EH (cell line): ENCODE measurements at regions not wholly inside any gene's neighbourhood (a gene's known extent, or its start where the extent isn't known, plus 50 kb on each side); places are given as distances from the start of the nearest gene placed in this dataset.
"Not testable (repeated sequence)": the region's sequence is repeated elsewhere in the genome, so short reads cannot be mapped to it uniquely, and the experiment has no call there.

Source experiments
- DNase-seq: peaks from one replicate; pipeline ENCODE4 v3.0.0-alpha.2; 2015; ENCODE audit warnings: low read depth

DNA sequence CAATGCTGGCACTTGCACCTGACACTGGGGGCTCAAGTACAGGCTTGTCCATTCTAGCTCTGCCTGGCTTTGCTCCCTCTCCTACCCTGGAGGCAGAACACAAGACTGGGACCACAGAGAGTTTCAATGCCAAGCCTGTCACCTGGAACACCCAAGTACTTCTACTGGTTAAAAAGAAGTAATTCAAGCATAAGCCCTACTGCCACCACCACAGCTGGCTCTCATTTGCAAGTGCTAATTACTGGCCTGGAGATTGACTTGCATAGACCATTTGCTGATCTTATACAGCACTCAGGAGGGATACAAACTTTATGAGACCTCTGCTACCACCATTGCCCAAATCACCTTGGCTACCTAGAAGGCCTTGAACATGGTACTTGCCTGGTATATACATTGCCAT lies 1550.9 kb downstream of the C4orf33 start:
- no peak for DNase-seq

DNA sequence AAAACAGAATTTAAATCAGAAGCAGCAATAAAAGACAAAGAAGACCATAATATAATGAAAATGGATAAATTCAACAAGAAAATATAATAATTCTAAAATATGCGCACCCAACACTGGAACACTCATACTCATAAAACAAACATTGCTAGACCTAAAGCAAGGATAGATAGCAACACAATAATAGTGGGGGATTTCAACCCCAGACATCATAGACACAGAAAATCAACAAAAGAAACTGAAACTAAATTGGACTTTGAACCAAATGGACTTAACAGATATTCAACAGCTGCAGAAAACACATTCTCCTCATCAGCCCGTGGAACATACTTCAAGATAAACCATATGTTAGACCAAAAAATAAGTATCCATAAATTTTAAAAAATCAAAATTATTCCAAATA lies 1552.6 kb downstream of the C4orf33 start:
- DNase-seq: no peak

DNA sequence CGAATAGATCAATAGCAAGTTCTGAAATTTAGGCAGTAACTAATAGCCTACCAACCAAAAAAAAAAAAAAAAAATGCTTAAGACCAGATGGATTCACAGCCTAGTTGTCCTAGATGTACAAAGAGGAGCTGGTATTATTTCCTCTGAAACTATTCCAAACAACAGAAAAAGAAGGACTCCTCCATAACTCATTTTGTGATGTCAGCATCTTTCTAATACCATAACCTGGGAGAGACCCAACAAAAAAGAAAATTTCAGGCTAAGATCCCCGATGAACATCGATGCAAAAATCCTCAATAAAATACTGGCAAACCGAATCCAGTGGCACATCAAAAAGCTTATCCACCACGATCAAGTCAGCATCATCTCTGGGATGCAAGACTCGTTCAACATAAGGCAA lies 1557.9 kb downstream of the C4orf33 start:
- DNase-seq: no peak

DNA sequence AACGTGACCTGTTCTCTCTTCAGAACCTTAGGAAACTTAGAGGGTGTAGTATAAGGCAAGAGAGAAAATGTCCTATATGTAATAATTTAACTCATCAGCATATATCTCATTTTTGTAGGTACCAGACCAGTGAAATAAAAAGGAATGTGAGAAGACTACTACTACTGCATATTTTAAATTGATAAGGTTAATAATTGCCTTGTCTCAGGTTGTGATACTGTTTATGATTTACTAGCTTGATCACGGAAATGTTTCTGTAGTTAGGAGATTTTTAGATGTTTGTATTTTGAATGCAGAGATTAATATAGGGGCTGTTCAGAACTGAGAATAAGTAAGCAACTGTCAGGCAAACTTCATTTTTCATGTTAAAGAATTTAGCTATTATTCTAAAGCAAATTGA lies 1563.4 kb downstream of the C4orf33 start:
- no peak for DNase-seq

DNA sequence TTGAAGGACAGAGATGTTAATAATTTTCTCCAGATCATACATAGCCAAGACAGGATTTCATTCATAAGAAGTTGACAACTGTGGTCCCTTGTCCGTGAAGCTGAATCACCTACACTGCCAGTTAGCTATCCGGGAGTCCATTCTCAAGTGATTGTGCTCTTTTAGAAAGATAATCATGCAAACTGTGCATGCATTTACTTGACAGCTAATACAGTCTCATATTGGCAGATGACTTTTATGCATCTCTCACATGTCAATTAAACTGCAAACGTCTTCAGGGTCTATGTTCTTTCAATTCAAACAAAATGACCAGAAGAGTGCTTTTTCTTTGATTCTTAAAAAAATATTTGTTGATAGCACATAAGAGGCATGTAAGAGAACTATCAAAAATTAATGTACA lies 1572.9 kb downstream of the C4orf33 start:
- no peak for DNase-seq

GRCh38 chr4:130675266-130675665 lies 1579.3 kb downstream of the C4orf33 start:
- DNase-seq: no peak

GRCh38 chr4:130689181-130689580 lies 1593.2 kb downstream of the C4orf33 start:
- no peak for DNase-seq

- no peak for DNase-seq
These were observed 1602.3 kb downstream of the C4orf33 start for GRCh38 chr4:130698251-130698650.

DNA sequence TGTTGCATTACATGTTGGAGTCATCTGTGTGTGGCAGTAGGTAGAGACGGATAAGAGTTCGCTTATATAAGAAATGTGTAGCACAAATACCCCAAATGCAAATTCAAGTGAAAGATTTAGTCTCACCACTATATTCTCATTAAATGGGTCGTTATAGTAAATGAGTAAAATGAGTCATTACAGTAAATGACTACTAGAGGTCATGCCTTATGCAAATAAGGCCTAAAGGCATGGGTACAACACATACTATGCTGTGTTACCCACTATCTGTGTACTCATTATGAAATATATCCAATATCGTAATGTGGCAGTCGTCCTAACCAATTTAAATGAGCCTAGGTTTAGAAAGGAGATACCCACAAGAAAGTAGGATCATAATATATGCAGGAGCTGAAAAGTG lies 1603.1 kb downstream of the C4orf33 start:
- no peak for DNase-seq

GRCh38 chr4:130703211-130703935 lies 1607.4 kb downstream of the C4orf33 start:
- DNase-seq: no peak

GRCh38 chr4:130705023-130705422 lies 1609.1 kb downstream of the C4orf33 start:
- DNase-seq: no peak

GRCh38 chr4:130712038-130712437 lies 1616.1 kb downstream of the C4orf33 start:
- DNase-seq: no peak

DNA sequence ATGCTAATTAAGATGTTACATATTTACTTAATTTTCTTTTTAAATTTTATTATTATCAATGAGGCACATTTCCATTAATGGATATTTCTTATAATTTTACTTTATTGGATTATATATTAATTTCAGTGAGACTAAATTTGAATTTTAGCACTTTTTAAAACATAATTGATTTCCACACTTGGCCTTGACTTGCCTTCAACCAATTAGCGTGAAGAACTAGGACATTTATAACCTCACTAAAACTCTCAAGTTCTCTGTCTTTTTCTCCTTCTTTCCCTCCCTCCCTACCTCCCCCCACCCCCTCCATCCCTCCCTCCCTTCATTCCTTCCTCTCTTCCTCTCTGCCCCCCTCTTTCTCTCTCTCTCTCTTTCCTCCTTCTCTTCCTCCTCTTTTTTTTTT lies 1618.1 kb downstream of the C4orf33 start:
- DNase-seq: no peak

- DNase-seq: no peak
These were observed 1626.4 kb downstream of the C4orf33 start for GRCh38 chr4:130722361-130722760.

GRCh38 chr4:130736436-130737185 lies 1640.7 kb downstream of the C4orf33 start:
- DNase-seq: no peak

DNA sequence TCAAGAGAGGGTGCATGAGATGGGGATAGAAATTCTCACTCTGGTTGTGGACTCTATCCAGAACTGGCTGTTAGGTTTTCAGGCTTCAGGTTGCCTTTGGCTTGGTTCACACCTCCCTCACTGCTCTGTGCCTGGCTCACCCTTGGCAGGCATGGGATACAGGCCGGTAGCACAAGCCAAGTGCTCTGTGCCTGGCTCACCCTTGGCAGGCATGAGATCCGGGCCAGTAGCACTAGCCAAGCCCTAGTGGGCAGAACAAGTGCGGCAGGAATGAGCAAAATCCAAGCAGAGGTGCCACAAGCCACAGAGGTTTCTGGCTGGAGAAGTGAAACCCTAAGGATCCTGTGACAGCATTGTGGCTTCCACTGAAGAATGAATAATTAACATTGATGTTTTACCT lies 1642.3 kb downstream of the C4orf33 start:
- no peak for DNase-seq

- no peak for DNase-seq
These were observed 1651.9 kb downstream of the C4orf33 start for GRCh38 chr4:130747842-130748241.

DNA sequence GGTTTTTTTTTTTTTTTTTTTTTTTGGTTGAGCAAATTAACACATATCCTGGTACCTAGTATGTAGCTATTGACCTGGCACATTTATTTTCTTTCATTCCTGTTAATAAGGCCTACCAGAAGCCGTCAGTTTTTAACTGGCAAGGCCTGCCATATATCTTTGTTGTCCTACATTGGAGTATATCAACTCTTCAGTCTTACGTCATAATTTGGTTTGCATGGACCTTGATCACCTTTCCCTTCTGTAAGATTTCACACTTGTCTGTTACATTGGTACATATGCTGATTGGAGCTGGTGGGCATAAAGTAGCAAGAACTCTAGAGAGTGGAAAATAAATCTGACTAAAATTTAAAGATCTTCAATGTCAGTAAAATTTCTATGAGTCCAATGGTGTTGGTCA lies 1658.0 kb downstream of the C4orf33 start:
- DNase-seq: no peak

DNA sequence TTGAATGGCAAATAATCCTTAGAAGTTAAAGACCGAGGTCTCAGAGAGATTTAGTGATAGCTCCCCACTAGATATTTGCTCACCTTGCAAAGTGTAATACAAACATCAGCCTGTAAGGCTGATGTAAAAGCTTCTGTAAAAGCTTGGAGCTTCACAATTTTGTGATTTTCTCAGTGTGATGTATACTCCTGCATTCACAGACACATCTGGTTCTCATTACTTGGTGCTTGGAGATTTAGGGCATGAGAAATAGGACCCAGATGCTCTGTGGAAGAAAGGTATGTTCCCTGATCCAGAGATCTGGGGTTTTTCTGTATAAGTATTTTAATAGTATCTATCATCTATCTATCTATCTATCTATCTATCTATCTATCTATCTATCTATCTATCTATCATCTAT lies 1664.3 kb downstream of the C4orf33 start:
- no peak for DNase-seq

GRCh38 chr4:130767384-130767783 lies 1671.4 kb downstream of the C4orf33 start:
- DNase-seq: not testable (repeated sequence)

- not testable (repeated sequence) for DNase-seq
These were observed 1677.0 kb downstream of the C4orf33 start for GRCh38 chr4:130772966-130773365.

- no peak for DNase-seq
These were observed 1712.5 kb downstream of the C4orf33 start for GRCh38 chr4:130808492-130808891.

GRCh38 chr4:130812117-130812765 lies 1716.3 kb downstream of the C4orf33 start:
- DNase-seq: no peak
